CD14-positive monocyte (primary cell): ENCODE measurements at regions not wholly inside any gene's neighbourhood (a gene's known extent, or its start where the extent isn't known, plus 50 kb on each side); places are given as distances from the start of the nearest gene placed in this dataset.

Experiments used
- DNase-seq, 3 donors: peaks; one replicate each; pipeline ENCODE4 v3.0.0-alpha.2; 2011 to 2022
- H2AFZ ChIP-seq: 2 replicates; pipeline ENCODE4 v1.6.0; 2012; ENCODE audit warnings: mild to moderate bottlenecking, low read depth, low read length, inconsistent platforms; ENCODE audit not compliant: insufficient read depth, poor library complexity, severe bottlenecking
- H3K27ac ChIP-seq, 2 donors: 1 replicate in 1 of 2; 2 replicates in 1 of 2; pipeline ENCODE4 v1.5.1; 2012 to 2013; ENCODE audit warnings: low read length in 2 of 2, control low read depth in 1 of 2, inconsistent platforms in 1 of 2, low read depth in 1 of 2, mild to moderate bottlenecking in 1 of 2
- H3K27me3 ChIP-seq, 2 donors: one replicate each; pipeline versions ENCODE4 v1.6.0 to v1.6.1; 2011 to 2013; ENCODE audit warnings: low read length in 2 of 2; ENCODE audit not compliant: control insufficient read depth in 2 of 2, insufficient read depth in 2 of 2
- H3K36me3 ChIP-seq, 2 donors: replicated peaks in 1 of 2; 1 replicate in 1 of 2; 2 replicates in 1 of 2; pipeline versions ENCODE4 v1.5.1 to v1.6.1; 2012 to 2013; ENCODE audit warnings: low read length in 2 of 2, control low read depth in 1 of 2, inconsistent platforms in 1 of 2, mild to moderate bottlenecking in 1 of 2; ENCODE audit not compliant: insufficient read depth in 2 of 2, control insufficient read depth in 1 of 2
- H3K4me1 ChIP-seq, 2 donors: 1 replicate in 1 of 2; 2 replicates in 1 of 2; pipeline versions ENCODE4 v1.5.1 to v1.6.1; 2012 to 2013; ENCODE audit warnings: low read length in 2 of 2, control low read depth in 1 of 2, inconsistent platforms in 1 of 2, mild to moderate bottlenecking in 1 of 2, moderate library complexity in 1 of 2; ENCODE audit not compliant: insufficient read depth in 2 of 2, control insufficient read depth in 1 of 2
- H3K4me2 ChIP-seq: replicated peaks from 2 replicates; pipeline ENCODE3; 2012; ENCODE audit warnings: low read length, moderate library complexity, mild to moderate bottlenecking; ENCODE audit not compliant: poor library complexity, severe bottlenecking; ENCODE audit errors: extremely low read depth
- H3K4me3 ChIP-seq, 3 experiments: fragments of 200-600 bp in 1 of 3; sonication (generic) in 1 of 3; replicated peaks in 1 of 3; 1 replicate in 2 of 3; 2 replicates in 1 of 3; pipeline ENCODE4 v1.5.1; 2011 to 2013; ENCODE audit warnings: low read length in 3 of 3, mild to moderate bottlenecking in 3 of 3, control low read depth in 2 of 3, low read depth in 2 of 3, inconsistent platforms in 1 of 3, moderate library complexity in 1 of 3
- H3K79me2 ChIP-seq: 2 replicates; pipeline ENCODE4 v1.6.0; 2012; ENCODE audit warnings: mild to moderate bottlenecking, control low read depth, inconsistent platforms, low read length, moderate library complexity; ENCODE audit not compliant: insufficient read depth
- H3K9ac ChIP-seq: 2 replicates; pipeline ENCODE4 v1.6.0; 2017; ENCODE audit warnings: low read length, mild to moderate bottlenecking; ENCODE audit not compliant: insufficient read depth, poor library complexity, severe bottlenecking
- H3K9me3 ChIP-seq, 2 donors: replicated peaks in 1 of 2; 1 replicate in 1 of 2; 2 replicates in 1 of 2; pipeline versions ENCODE4 v1.5.1 to v1.6.1; 2012 to 2013; ENCODE audit warnings: low read length in 2 of 2, control low read depth in 1 of 2; ENCODE audit not compliant: control insufficient read depth in 1 of 2, insufficient read depth in 1 of 2
- H4K20me1 ChIP-seq: 2 replicates; pipeline ENCODE4 v1.6.0; 2012; ENCODE audit warnings: mild to moderate bottlenecking, low read length, control low read depth, moderate library complexity; ENCODE audit not compliant: insufficient read depth
- H3K27ac Mint-ChIP-seq, 7 donors: one replicate each; pipeline ENCODE4 v1.8.0; 2020; ENCODE audit warnings: mild to moderate bottlenecking in 7 of 7, mixed read lengths in 7 of 7, moderate library complexity in 6 of 7, inconsistent platforms in 2 of 7
- H3K27me3 Mint-ChIP-seq, 3 donors: one replicate each; pipeline ENCODE4 v1.8.0; 2021 to 2022; ENCODE audit warnings: low read depth in 3 of 3, mild to moderate bottlenecking in 3 of 3, mixed read lengths in 3 of 3, moderate library complexity in 3 of 3, inconsistent platforms in 1 of 3
- H3K36me3 Mint-ChIP-seq, 2 donors: one replicate each; pipeline ENCODE4 v1.8.0; 2020; ENCODE audit warnings: mixed read lengths in 2 of 2, inconsistent platforms in 1 of 2, mild to moderate bottlenecking in 1 of 2
- H3K4me1 Mint-ChIP-seq: one replicate; pipeline ENCODE4 v1.8.0; 2020; ENCODE audit warnings: mild to moderate bottlenecking, mixed read lengths
- H3K4me3 Mint-ChIP-seq, 2 donors: one replicate each; pipeline ENCODE4 v1.8.0; 2020; ENCODE audit warnings: mild to moderate bottlenecking in 2 of 2, mixed read lengths in 2 of 2, moderate library complexity in 1 of 2
- H3K9me3 Mint-ChIP-seq, 7 donors: one replicate each; pipeline ENCODE4 v1.8.0; 2020 to 2022; ENCODE audit warnings: mixed read lengths in 7 of 7, mild to moderate bottlenecking in 6 of 7, moderate library complexity in 6 of 7, inconsistent platforms in 2 of 7
- CTCF ChIP-seq: fragments of 200-600 bp; IDR thresholded peaks from one replicate; pipeline ENCODE4 v1.8.0; 2022; ENCODE audit warnings: antibody characterized with exemption, mild to moderate bottlenecking
- WGBS: methylation state at CpG from one replicate; pipeline ENCODE4 v1.1.5; 2013; ENCODE audit warnings: missing lambda C conversion rate; ENCODE audit not compliant: insufficient coverage; 5-methylcytosine and 5-hydroxymethylcytosine counted together
- intact Hi-C, 2 donors: fragments of 100-400 bp; cut with micrococcal nuclease; formaldehyde crosslinking; loops; one replicate each; pipeline versions ENCODE4 v1.15.0 to v1.15.1; 2023

GRCh38 chrX:8868906-8869305 is 67.7 kb upstream of the FAM9A start:
- Histone ChIP-seq H2AFZ (no peak overlapping the region), H3K4me2 (no peak overlapping the region), H3K9me3 (no peaks in the 10 kb centered on the region), H4K20me1 (no peaks in the 10 kb centered on the region), H3K27me3 (peaks cover 0 to 19% of the 10 kb centered on the region in 2 donors), H3K36me3 (no peaks in the 10 kb centered on the region), H3K9ac (no peak overlapping the region), H3K4me1 (no peaks in the 10 kb centered on the region), H3K79me2 (no peaks in the 10 kb centered on the region), H3K4me3 (no peak overlapping the region), H3K27ac (no peak overlapping the region)
- no peak for TF ChIP-seq CTCF
- DNase-seq, result no peak
- Mint-ChIP-seq H3K36me3 (no peaks in the 10 kb centered on the region), H3K27me3 (peaks cover 3 to 16% (median 14%) of the 10 kb centered on the region in 3 donors), H3K4me3 (no peak overlapping the region), H3K9me3 (peaks cover 0 to 5% (median 0%) of the 10 kb centered on the region in 7 donors), H3K4me1 (peaks cover 5% of the 10 kb centered on the region), H3K27ac (no peak overlapping the region)
- intact Hi-C loops, result no loop called here
- WGBS, result 52% methylated on average over 2 of the region's 3 CpGs

GRCh38 chrX:8868070-8868773 is 67.0 kb upstream of the FAM9A start:
- Mint-ChIP-seq H3K9me3 (no peaks in the 10 kb centered on the region), H3K27me3 (peaks cover 5 to 15% (median 14%) of the 10 kb centered on the region in 3 donors), H3K36me3 (no peaks in the 10 kb centered on the region), H3K4me3 (no peak overlapping the region), H3K27ac (no peak overlapping the region), H3K4me1 (peaks cover 5% of the 10 kb centered on the region)
- no peak for TF ChIP-seq CTCF
- intact Hi-C loops, result no loop called here
- Histone ChIP-seq H3K27me3 (peaks cover 0 to 22% of the 10 kb centered on the region in 2 donors), H3K4me1 (no peaks in the 10 kb centered on the region), H3K36me3 (no peaks in the 10 kb centered on the region), H3K4me2 (no peak overlapping the region), H3K9ac (no peak overlapping the region), H3K4me3 (no peak overlapping the region), H4K20me1 (no peaks in the 10 kb centered on the region), H3K27ac (no peak overlapping the region), H2AFZ (no peak overlapping the region), H3K79me2 (no peaks in the 10 kb centered on the region), H3K9me3 (no peaks in the 10 kb centered on the region)
- no peak for DNase-seq
- no CpG with 5 or more reads among the region's 5 CpGs for WGBS
